Liver (tissue), 8 donors: ENCODE measurements at regions not wholly inside any gene's neighbourhood (a gene's known extent, or its start where the extent isn't known, plus 50 kb on each side); places are given as distances from the start of the nearest gene placed in this dataset.

Experiments
- DNase-seq: peaks from one replicate; pipeline ENCODE4 v3.0.0-alpha.2; 2017; ENCODE audit warnings: low spot score
- H3K27ac ChIP-seq, 2 donors: one replicate each; pipeline ENCODE4 v1.7.0; 2013; ENCODE audit warnings: inconsistent platforms in 2 of 2, low read length in 2 of 2, control low read depth in 1 of 2, low read depth in 1 of 2, mild to moderate bottlenecking in 1 of 2
- H3K27me3 ChIP-seq, 4 donors: one replicate each; pipeline versions ENCODE4 v1.6.1 to v1.7.0; 2013; ENCODE audit warnings: low read length in 3 of 4, inconsistent platforms in 1 of 4, mild to moderate bottlenecking in 1 of 4, moderate library complexity in 1 of 4; ENCODE audit not compliant: control insufficient read depth in 4 of 4, insufficient read depth in 4 of 4
- H3K36me3 ChIP-seq, 4 donors: one replicate each; pipeline versions ENCODE4 v1.6.1 to v1.7.0; 2013; ENCODE audit warnings: low read length in 3 of 4, mild to moderate bottlenecking in 3 of 4, low read depth in 1 of 4, moderate library complexity in 1 of 4; ENCODE audit not compliant: control insufficient read depth in 4 of 4, insufficient read depth in 3 of 4
- H3K4me1 ChIP-seq, 4 donors: one replicate each; pipeline versions ENCODE4 v1.6.1 to v1.7.0; 2013; ENCODE audit warnings: low read length in 3 of 4, mild to moderate bottlenecking in 3 of 4, moderate library complexity in 1 of 4; ENCODE audit not compliant: control insufficient read depth in 4 of 4, insufficient read depth in 4 of 4
- H3K4me3 ChIP-seq, 3 donors: one replicate each; pipeline versions ENCODE4 v1.6.1 to v1.7.0; 2013; ENCODE audit warnings: low read length in 3 of 3, control low read depth in 1 of 3, low read depth in 1 of 3, mild to moderate bottlenecking in 1 of 3
- H3K9ac ChIP-seq, 2 donors: one replicate each; pipeline ENCODE4 v1.7.0; 2013; ENCODE audit warnings: low read length in 2 of 2, mild to moderate bottlenecking in 2 of 2, moderate library complexity in 2 of 2, control low read depth in 1 of 2, low read depth in 1 of 2
- H3K9me3 ChIP-seq, 4 donors: one replicate each; pipeline versions ENCODE4 v1.6.1 to v1.7.0; 2013; ENCODE audit warnings: low read length in 3 of 4; ENCODE audit not compliant: control insufficient read depth in 4 of 4
- ATF3 ChIP-seq: IDR thresholded peaks from 2 replicates; pipeline ENCODE4 v1.6.1; 2016; ENCODE audit warnings: antibody characterized with exemption
- CTCF ChIP-seq: fragments of 150-350 bp; IDR thresholded peaks from 2 replicates; pipeline ENCODE4 v1.5.1; 2017; ENCODE audit warnings: improper control_type of control experiment, low read depth, low read length; ENCODE audit not compliant: missing input control
- EGR1 ChIP-seq, 2 donors: IDR thresholded peaks; 2 replicates each; pipeline ENCODE4 v1.6.1; 2016 to 2018; ENCODE audit warnings: antibody characterized with exemption in 2 of 2, low read depth in 2 of 2
- FOXA1 ChIP-seq: IDR thresholded peaks from 2 replicates; pipeline ENCODE4 v1.6.1; 2016; ENCODE audit warnings: antibody characterized with exemption
- FOXA2 ChIP-seq: IDR thresholded peaks from 2 replicates; pipeline ENCODE4 v1.6.1; 2016; ENCODE audit warnings: antibody characterized with exemption
- GABPA ChIP-seq, 2 donors: IDR thresholded peaks in 1 of 2; conservative IDR thresholded peaks in 1 of 2; 2 replicates each; pipeline ENCODE4 v1.6.1; 2016; ENCODE audit warnings: antibody characterized with exemption in 2 of 2, mild to moderate bottlenecking in 1 of 2, moderate library complexity in 1 of 2
- HNF4A ChIP-seq, 2 donors: conservative IDR thresholded peaks; 2 replicates each; pipeline ENCODE4 v1.6.1; 2016; ENCODE audit warnings: antibody characterized with exemption in 2 of 2, mild to moderate bottlenecking in 2 of 2
- HNF4G ChIP-seq: IDR thresholded peaks from 2 replicates; pipeline ENCODE4 v1.6.1; 2016; ENCODE audit warnings: antibody characterized with exemption
- JUND ChIP-seq, 2 donors: IDR thresholded peaks; 2 replicates each; pipeline ENCODE4 v1.6.1; 2016; ENCODE audit warnings: antibody characterized with exemption in 2 of 2
- MAX ChIP-seq: IDR thresholded peaks from 2 replicates; pipeline ENCODE4 v1.6.1; 2016; ENCODE audit warnings: antibody characterized with exemption
- NR2F2 ChIP-seq: IDR thresholded peaks from 2 replicates; pipeline ENCODE4 v1.6.1; 2016; ENCODE audit warnings: antibody characterized with exemption
- RAD21 ChIP-seq, 2 donors: IDR thresholded peaks; 2 replicates each; pipeline ENCODE4 v1.6.1; 2016; ENCODE audit warnings: antibody characterized with exemption in 2 of 2, mild to moderate bottlenecking in 2 of 2
- SP1 ChIP-seq: IDR thresholded peaks from 2 replicates; pipeline ENCODE4 v1.6.1; 2018; ENCODE audit warnings: antibody characterized with exemption, mild to moderate bottlenecking
- TAF1 ChIP-seq: conservative IDR thresholded peaks from 2 replicates; pipeline ENCODE4 v1.6.1; 2016; ENCODE audit warnings: antibody characterized with exemption, mild to moderate bottlenecking
- YY1 ChIP-seq: IDR thresholded peaks from 2 replicates; pipeline ENCODE4 v1.6.1; 2016; ENCODE audit warnings: antibody characterized with exemption, mild to moderate bottlenecking
- ZBTB33 ChIP-seq: IDR thresholded peaks from 2 replicates; pipeline ENCODE4 v1.6.1; 2016; ENCODE audit warnings: antibody characterized with exemption
- WGBS: extraction: QIAGEN DNeasy Blood & Tissue Kit; methylation state at CpG from one replicate; pipeline ENCODE4 v1.1.7; 2013; 5-methylcytosine and 5-hydroxymethylcytosine counted together
- donor health status: healthy.
- donor health status: healthy.
- donor health status: healthy.
- donor health status: healthy.
- donor health status: healthy.

GRCh38 chr13:57553932-57554331, 77.6 kb upstream of the PCDH17 start:
- H3K36me3 ChIP-seq = no peaks in the 10 kb centered on the region
- H3K4me3 ChIP-seq = no peak overlapping the region
- no peaks in the 10 kb centered on the region for H3K4me1 ChIP-seq
- no peak for DNase-seq
- H3K27ac ChIP-seq = no peak overlapping the region
- no peaks in the 10 kb centered on the region for H3K9me3 ChIP-seq
- H3K9ac ChIP-seq = no peak overlapping the region
- H3K27me3 ChIP-seq = no peaks in the 10 kb centered on the region
- WGBS = 86% methylated on average over 1 of the region's 1 CpG
- TF ChIP-seq NR2F2 = no peak
- TF ChIP-seq HNF4G = no peak
- TF ChIP-seq ATF3 = no peak
- no peak for TF ChIP-seq TAF1
- no peak for TF ChIP-seq GABPA (IDR thresholded peaks at IDR 0.05 in 1 of 2, conservative IDR thresholded peaks at IDR 0.05 in 1 of 2)
- TF ChIP-seq HNF4A (conservative IDR thresholded peaks at IDR 0.05) = no peak
- no peak for TF ChIP-seq FOXA2
- TF ChIP-seq CTCF = no peak
- TF ChIP-seq YY1 = no peak
- TF ChIP-seq MAX = no peak
- TF ChIP-seq FOXA1 = no peak
- TF ChIP-seq SP1 = no peak

- H3K27ac ChIP-seq = no peak overlapping the region
- H3K4me1 ChIP-seq = no peaks in the 10 kb centered on the region
- 8% methylated on average over 4 of the region's 4 CpGs for WGBS
- DNase-seq = no peak
- H3K36me3 ChIP-seq = no peaks in the 10 kb centered on the region
- no peak overlapping the region for H3K4me3 ChIP-seq
- TF ChIP-seq FOXA1 = peak; percentile 27
- peak; percentile 81 to 85 for TF ChIP-seq RAD21 (IDR thresholded peaks at IDR 0.05)
- peak; percentile 33 for TF ChIP-seq FOXA2
- TF ChIP-seq EGR1 (IDR thresholded peaks at IDR 0.05; ENCODE audit: low read depth in 2 of 2) = no peak
- TF ChIP-seq CTCF = peak; percentile 34
- no peak for TF ChIP-seq SP1
- no peaks in the 10 kb centered on the region for H3K9me3 ChIP-seq
- no peaks in the 10 kb centered on the region for H3K27me3 ChIP-seq
- no peak overlapping the region for H3K9ac ChIP-seq
These were observed 73.5 kb upstream of the PCDH17 start for GRCh38 chr13:57558051-57558467.

- no peaks in the 10 kb centered on the region for H3K36me3 ChIP-seq
- H3K9me3 ChIP-seq = no peaks in the 10 kb centered on the region
- DNase-seq = no peak
- WGBS = 29% methylated on average over 2 of the region's 2 CpGs
- no peaks in the 10 kb centered on the region for H3K27me3 ChIP-seq
- H3K9ac ChIP-seq = no peak overlapping the region
- H3K4me3 ChIP-seq = no peak overlapping the region
- no peak overlapping the region for H3K27ac ChIP-seq
- peaks cover 0 to 3% (median 0%) of the 10 kb centered on the region in 4 donors for H3K4me1 ChIP-seq
- TF ChIP-seq ZBTB33 (no peak), CTCF (no peak), JUND (IDR thresholded peaks at IDR 0.05) (no peak), YY1 (peak; percentile 22)
These were observed 62.7 kb upstream of the PCDH17 start for GRCh38 chr13:57568865-57569264.
